Epithelial cell of proximal tubule (primary cell): ENCODE measurements at regions not wholly inside any gene's neighbourhood (a gene's known extent, or its start where the extent isn't known, plus 50 kb on each side); places are given as distances from the start of the nearest gene placed in this dataset.

Experiments used
- DNase-seq: peaks from one replicate; pipeline ENCODE4 v3.0.0-alpha.2; 2011; ENCODE audit warnings: low read depth
- H3K4me3 ChIP-seq: 2 replicates; pipeline ENCODE4 v1.5.1; 2011; ENCODE audit warnings: low read depth, mild to moderate bottlenecking, low read length
- TF ChIP-seq, protein P1 (sequence below): conservative IDR thresholded peaks from 2 replicates; pipeline ENCODE4 v1.5.1; 2012; ENCODE audit warnings: low read depth, mild to moderate bottlenecking, low read length

DNA sequence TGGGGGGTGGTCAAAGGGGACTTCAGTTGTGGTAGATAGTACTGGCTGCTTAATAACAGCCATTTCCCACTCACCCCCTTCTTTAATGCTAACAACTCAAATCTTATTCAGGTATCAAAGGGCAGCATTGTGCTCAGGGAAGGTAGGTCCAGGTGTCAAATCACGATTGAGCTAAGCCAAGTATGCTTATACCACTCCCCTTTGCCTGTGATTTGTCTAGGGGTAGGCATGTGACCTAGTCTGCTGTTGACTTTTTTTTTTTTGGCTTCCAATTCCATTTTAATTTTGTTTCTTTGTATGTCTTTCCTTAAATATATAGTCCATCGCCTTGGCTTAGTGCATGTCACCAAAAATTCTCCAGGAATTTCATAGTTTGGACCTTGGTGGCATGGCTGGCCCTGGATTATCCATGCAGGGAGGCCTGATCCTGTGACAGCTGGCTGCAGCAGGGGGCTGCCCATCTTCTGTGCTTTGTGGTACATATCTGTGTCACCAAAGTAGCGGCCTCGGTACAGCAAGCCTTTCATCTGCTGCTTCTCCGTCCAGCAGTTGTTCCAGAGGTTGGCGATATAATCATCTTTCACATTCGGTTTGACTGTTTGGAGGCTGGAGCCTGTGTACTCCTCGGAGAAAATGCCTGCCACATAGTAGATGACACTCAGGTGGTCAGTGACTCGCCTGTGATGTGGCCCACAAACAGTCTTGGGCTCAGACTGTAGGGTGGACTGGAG is 68.1 kb upstream of the SPRED2 start:
- H3K4me3 ChIP-seq = no peak overlapping the region

DNA sequence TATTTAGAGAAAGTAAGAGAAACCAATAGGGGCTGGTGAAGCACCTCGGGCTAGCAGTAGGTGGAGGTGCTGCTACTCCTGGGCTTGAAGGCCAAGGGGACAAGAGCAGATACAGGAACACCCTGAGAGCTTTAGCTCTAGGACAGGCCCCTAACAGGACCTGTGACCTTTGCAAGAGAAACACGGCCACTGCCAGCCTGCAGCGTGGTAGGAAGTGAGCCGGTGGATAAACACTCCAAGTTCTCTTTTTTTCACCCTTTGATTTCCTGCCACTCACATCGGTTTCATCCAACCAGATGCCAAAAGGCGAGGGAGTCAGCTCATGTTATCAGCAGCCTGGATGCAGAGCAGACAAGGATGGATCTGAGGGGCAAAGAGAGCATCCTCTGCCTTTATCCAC is 66.8 kb upstream of the SPRED2 start:
- TF ChIP-seq, protein P1, sequence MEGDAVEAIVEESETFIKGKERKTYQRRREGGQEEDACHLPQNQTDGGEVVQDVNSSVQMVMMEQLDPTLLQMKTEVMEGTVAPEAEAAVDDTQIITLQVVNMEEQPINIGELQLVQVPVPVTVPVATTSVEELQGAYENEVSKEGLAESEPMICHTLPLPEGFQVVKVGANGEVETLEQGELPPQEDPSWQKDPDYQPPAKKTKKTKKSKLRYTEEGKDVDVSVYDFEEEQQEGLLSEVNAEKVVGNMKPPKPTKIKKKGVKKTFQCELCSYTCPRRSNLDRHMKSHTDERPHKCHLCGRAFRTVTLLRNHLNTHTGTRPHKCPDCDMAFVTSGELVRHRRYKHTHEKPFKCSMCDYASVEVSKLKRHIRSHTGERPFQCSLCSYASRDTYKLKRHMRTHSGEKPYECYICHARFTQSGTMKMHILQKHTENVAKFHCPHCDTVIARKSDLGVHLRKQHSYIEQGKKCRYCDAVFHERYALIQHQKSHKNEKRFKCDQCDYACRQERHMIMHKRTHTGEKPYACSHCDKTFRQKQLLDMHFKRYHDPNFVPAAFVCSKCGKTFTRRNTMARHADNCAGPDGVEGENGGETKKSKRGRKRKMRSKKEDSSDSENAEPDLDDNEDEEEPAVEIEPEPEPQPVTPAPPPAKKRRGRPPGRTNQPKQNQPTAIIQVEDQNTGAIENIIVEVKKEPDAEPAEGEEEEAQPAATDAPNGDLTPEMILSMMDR = no peak
- no peak overlapping the region for H3K4me3 ChIP-seq
- no peak for DNase-seq

More for the DNA sequence above, 68.1 kb upstream of the SPRED2 start:
- DNase-seq = no peak
- TF ChIP-seq, protein P1 = no peak

DNA sequence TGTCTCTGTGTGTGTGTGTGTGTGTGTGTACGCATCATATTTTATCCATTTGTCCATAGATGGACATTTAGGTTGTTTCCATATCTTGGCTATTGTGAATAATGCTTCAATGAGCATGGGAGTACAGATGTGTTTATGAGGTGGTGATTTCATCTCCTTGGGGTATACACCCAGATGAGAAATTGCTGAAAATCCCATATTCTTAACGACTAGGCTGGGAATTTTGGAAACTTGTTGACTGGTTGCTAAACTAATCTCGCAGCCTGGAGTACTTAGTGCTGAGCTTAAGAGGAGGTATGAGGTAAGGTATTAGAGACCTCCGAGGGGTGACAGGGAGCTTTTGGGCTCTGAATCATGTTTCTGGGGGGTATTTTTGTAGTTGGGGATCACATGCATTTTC is 66.0 kb upstream of the SPRED2 start:
- TF ChIP-seq, protein P1 = no peak
- DNase-seq = no peak
- H3K4me3 ChIP-seq = no peak overlapping the region

DNA sequence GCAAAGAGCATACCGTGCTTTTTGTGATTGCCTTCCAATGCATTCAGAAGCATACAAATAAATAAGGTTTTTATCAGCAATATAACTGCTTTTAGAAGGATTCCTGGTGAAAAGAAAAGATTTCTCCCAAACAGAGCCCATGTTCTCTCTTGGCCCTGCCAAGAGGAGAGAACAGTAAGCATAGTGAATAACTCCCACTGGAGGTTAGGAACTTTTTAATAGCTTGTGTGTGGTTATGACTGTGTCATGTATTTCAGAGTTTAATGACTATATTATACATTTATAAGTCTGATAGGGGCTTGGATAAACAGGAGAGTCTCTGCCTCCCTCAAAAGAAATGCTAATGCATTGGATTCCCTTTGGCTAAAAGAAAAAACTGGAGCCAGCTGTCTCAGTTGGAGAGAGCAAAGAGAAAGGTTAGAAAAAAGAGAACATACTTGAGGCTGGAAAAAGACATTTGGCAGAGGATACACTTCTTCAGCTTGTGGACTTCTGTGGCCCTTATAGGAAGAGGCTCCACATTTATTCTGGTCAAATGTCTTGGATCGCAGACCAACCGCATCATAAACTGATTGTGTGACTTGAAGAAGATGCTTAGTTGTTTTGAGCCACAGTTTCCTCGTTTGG is 63.0 kb upstream of the SPRED2 start:
- H3K4me3 ChIP-seq = no peak overlapping the region
- TF ChIP-seq, protein P1 = no peak
- DNase-seq = no peak

DNA sequence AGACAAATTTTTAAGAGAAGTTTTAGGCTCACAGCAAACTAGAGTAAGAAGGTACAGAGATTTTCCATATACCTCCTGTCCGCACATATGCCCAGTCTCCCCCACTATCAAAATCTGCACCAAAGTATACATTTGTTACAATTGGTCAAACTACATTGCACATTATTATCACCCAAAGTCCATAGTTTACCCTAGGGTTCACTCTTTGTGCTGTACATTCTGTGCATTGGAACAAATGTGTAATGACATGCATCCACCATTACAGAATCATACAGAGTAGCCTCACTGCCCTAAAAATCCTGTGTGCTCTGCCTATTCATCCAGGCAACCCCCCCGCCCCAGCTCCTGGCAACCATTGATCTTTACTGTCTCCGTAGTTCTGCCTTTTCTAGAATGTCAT is 61.7 kb upstream of the SPRED2 start:
- no peak for DNase-seq
- TF ChIP-seq, protein P1 = no peak
- no peak overlapping the region for H3K4me3 ChIP-seq

DNA sequence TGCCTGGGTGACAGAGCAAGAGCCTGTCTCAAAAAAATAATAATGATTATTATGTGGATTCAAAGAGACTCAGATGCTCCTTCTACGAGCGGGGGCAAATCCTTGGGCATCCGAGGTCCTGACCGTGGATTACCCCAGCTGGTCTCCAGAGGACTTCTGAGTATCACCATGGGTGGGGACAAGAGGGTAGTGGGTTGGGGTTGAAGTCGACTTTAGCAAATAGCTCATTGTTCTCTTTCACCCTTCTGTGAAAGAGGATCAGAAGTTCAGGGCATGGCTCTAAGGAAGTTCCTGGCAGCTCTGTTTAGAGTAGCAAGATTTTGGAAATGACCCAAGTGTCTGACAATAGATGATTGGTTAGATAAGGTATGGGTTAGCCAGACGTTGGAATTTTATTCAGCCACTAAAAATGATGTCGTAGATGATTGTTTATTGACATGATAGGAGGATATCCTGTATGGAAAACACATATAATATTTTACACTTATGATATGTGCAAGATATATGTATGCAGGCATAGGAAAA is 59.0 kb upstream of the SPRED2 start:
- TF ChIP-seq, protein P1 = no peak
- no peak overlapping the region for H3K4me3 ChIP-seq
- no peak for DNase-seq
